Activated CD4-positive, alpha-beta T cell treated with anti-CD3 and anti-CD28 coated beads, Interleukin-2, Interleukin-4, amounts not matched to agents 100 ng/mL and 50 ng/mL, durations not matched to agents 16 hours and 8 hours (primary cell): ENCODE measurements at regions not wholly inside any gene's neighbourhood (a gene's known extent, or its start where the extent isn't known, plus 50 kb on each side); places are given as distances from the start of the nearest gene placed in this dataset.
"Not testable (repeated sequence)": the region's sequence is repeated elsewhere in the genome, so short reads cannot be mapped to it uniquely, and the experiment has no call there.

ENCODE experiments used
- DNase-seq: peaks from one replicate; pipeline ENCODE4 v3.0.0-alpha.2; 2020; ENCODE audit warnings: low spot score

- not testable (repeated sequence) for DNase-seq
These were observed 401.2 kb downstream of the POTEH start for GRCh38 chr22:16090991-16091390.

GRCh38 chr22:16105121-16105520 lies 415.3 kb downstream of the POTEH start:
- not testable (repeated sequence) for DNase-seq

- not testable (repeated sequence) for DNase-seq
These were observed 441.6 kb downstream of the POTEH start for GRCh38 chr22:16131456-16131855.

- DNase-seq: no peak
These were observed 442.1 kb downstream of the POTEH start for GRCh38 chr22:16131918-16132317.

- not testable (repeated sequence) for DNase-seq
These were observed 442.8 kb downstream of the POTEH start for GRCh38 chr22:16132598-16132997.

GRCh38 chr22:16146101-16146500 lies 446.5 kb downstream of the CCT8L2 start:
- DNase-seq: not testable (repeated sequence)

GRCh38 chr22:16146916-16147315 lies 445.7 kb downstream of the CCT8L2 start:
- peak; percentile 2 for DNase-seq

- DNase-seq: not testable (repeated sequence)
These were observed 415.3 kb downstream of the CCT8L2 start for GRCh38 chr22:16177287-16177686.

GRCh38 chr22:16183864-16184263 lies 408.7 kb downstream of the CCT8L2 start:
- not testable (repeated sequence) for DNase-seq
